HG03139 (cell line): ENCODE measurements at regions not wholly inside any gene's neighbourhood (a gene's known extent, or its start where the extent isn't known, plus 50 kb on each side); places are given as distances from the start of the nearest gene placed in this dataset.
"Not testable (repeated sequence)": the region's sequence is repeated elsewhere in the genome, so short reads cannot be mapped to it uniquely, and the experiment has no call there.

Source experiments
- ATAC-seq: cut with Tn5 transposase; IDR thresholded peaks from one replicate; pipeline ENCODE4 v1.9.1; 2021; ENCODE audit not compliant: unreplicated experiment

DNA sequence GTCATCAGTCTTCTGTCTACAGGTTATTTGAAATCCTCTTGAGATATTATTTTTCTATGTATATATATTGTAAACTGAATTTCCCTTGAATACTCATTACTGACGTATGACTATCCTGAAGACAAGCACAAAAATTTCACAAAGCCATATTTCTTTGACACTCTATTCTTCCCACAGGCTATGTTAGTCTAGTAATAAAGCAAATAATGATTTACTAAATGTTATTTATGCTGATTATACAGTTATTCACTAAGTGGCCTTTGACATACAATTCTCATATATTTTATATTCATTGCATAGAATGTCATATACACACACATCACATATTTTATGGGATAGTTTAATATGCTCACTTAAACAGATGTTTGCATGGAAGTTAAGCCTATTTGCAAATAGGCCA lies 793.0 kb upstream of the GRAMD2B start:
- no peak for ATAC-seq

DNA sequence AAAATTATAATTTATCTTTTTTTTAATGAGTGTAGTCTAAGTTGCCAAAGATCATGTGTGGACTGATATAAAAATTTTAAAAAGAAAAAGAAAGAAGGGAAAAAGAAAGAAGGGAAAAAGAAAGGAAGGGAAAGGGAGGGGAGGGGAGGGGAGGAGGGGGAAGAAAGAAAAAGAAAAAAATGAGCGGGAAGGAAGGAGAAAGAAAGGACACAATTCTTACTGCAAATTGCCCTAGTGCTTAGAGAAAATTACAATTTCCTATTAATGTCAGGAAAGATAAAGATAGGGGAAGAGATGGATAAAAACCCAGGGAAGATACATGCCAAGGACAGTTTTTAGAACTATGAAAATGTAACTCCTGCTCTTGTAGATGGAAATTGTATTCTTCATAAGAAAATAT lies 789.7 kb upstream of the GRAMD2B start:
- no peak for ATAC-seq

DNA sequence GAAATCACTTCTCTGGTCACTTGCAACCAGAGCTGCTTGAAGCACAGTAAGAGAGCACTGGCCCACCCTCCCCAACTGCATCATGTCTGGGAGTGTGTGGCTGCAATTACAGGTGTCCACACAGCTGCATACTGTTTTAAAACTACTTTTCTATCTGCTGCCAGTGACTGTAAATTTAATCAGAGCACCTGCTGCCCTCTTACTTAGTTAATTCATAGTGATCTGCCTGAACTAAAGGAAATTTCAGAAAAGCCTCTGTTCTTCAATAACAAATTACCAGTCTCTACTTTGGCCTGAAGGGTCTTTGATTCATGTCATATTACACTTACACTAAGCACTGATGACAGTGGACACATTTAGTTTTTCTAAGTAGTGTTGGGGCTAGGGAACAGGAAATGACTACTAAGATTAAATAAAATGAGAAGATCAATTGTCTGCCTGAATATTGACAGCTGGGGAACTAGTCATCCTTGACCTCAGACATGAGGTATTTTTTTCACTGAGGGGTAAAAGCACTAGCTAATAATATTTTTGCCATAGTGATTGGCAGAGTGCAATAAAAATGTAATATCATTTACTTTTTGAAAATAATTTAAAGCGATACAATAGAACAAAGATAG lies 788.9 kb upstream of the GRAMD2B start:
- no peak for ATAC-seq

DNA sequence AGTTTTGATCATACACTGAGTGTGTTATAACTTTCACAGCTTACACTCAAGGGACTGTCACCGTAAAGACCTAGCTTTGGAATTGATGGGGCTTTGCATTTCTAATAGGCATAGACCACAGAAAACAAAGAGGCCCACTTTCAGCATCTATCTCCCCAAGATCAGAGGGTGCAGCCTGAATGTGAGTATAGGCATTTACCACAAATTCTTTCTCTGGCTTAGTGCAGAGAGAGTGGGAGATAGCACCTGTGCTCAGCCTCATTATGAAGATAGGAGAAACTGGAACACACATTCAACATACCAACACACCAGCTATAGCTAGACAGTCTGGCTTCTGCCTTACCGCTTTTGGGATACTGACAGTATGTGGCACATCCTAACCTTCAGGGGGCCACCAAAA lies 783.4 kb upstream of the GRAMD2B start:
- no peak for ATAC-seq

DNA sequence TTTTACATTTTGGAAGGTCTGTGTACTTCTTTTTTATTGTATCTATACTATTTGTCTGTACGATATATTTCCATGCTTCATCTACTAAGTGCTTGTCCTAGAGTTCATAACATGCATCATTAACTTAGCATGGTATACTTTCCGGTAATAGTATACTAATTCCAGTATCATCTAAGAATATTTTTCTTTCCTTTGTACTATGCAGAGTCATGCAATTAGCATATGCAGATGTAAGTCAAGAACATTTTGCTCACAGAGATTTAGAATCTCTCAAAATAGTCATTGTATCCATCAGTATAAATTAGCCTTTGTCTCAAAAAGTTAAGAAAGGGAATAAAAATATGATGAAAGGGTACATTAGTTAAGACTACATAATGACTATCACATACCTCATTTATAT lies 770.4 kb upstream of the GRAMD2B start:
- ATAC-seq: no peak

GRCh38 chr5:125654392-125654791 lies 768.8 kb upstream of the GRAMD2B start:
- no peak for ATAC-seq

- ATAC-seq: no peak
Measured at GRCh38 chr5:125655156-125655555, 768.1 kb upstream of the GRAMD2B start.

- no peak for ATAC-seq
Measured at GRCh38 chr5:125657936-125658335, 765.3 kb upstream of the GRAMD2B start.

DNA sequence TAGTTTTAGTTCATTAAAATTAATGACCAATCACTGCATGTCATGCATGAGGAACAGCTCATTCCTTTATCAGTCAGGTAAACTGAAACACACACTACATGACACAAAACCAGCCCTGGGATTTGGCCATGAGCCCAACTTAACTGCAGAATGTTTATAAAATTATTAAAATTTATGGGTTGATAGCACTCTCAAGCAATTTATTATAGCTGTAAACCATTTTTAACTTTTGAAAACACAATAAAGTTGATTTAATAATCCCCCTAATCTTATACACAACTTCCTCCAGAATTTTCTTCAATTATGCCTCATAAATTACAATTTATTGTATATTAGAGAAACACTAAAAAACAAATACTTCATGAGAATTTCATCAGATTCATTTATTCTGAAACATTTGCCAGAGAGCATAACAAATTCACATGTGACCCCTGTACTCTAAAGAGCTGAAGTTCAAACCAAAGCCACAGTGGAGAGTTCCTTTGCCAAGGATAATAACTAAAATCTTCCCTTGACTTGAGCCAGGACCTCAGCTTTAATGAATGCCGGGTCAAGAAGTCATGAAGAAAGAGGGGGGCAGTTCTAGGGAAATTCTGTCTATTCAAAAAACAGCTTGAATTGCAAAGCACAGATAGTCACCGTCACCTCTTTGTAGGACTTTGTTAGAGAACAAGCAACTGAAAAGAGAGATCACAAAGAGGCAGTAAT lies 763.7 kb upstream of the GRAMD2B start:
- no peak for ATAC-seq

DNA sequence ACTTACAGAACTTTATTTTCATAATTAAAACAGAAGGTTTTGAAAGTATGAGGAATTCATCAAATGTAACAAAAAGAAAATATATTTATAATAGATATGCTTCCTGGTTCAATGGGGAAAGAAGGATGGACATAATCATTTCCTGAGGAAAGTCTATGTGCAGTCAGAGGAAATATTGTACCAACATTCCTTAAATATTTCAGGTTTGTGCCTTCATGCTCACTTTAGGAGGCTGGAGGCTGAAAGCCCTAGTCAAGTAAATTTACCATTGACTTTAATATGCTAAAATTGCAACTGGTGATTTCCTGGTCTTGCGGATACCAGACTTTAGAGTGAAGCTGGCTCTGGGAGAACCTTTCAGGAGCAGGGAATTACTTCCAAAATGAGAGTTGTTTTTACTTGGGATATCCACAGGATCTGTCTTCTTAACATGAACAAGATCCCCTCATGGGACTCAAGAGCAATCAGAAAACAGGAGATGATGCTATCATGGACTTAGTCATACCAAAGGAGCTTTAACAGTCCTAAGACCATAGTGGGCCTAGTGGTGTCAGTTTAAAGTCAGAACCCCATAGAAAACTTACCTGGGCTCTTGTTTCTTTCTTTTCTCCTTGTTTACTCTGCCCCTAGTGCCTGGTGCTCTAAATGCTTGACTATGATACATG lies 762.8 kb upstream of the GRAMD2B start:
- ATAC-seq: no peak

GRCh38 chr5:125661584-125661983 lies 761.6 kb upstream of the GRAMD2B start:
- no peak for ATAC-seq

- no peak for ATAC-seq
Measured at GRCh38 chr5:125668884-125669283, 754.3 kb upstream of the GRAMD2B start.

DNA sequence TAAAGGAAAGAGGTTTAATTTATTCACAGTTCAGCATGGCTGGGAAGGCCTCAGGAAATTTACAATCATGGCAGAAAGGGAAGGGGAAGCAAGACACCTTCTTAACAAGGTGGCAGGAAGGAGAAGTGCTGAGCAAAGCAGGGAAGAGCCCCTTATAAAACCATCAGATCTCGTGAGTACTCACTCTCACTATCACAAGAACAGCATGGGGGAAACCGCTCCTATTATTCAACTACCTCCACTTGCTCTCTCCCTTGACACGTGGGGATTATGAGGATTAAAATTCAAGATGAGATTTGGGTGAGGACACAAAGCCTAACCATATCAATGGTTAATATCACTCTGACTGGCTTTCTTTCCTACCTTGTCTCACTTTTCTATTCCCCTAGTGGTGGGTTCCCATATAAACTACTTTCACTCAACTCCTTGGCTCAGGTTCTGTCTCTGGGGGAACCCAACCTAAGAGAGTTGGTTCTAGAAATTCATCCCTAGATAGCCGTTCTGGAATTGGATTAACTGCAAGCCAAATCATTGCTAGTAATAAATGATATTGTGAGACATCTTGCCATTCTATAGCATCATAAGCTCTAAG lies 749.8 kb upstream of the GRAMD2B start:
- no peak for ATAC-seq

DNA sequence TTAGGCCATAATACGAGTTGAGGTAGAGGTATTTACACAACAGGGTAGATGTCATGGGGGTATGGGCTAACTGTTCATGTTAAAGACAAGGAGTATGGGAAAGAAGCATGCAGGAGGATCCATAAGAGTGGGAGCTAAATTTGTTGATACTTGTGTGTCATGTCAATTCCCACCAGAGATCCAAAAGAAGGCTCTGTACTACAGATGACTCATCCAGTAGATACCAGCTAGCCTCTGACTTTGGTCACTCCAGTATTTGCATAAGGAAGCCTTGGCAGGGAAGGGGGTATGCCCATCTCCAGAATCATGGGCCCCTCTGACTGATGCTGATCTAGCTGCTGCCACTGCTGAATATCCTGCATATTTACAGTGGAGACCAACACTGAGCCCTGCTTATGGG lies 743.7 kb upstream of the GRAMD2B start:
- no peak for ATAC-seq

- ATAC-seq: no peak
Measured at GRCh38 chr5:125683669-125684068, 739.5 kb upstream of the GRAMD2B start.

DNA sequence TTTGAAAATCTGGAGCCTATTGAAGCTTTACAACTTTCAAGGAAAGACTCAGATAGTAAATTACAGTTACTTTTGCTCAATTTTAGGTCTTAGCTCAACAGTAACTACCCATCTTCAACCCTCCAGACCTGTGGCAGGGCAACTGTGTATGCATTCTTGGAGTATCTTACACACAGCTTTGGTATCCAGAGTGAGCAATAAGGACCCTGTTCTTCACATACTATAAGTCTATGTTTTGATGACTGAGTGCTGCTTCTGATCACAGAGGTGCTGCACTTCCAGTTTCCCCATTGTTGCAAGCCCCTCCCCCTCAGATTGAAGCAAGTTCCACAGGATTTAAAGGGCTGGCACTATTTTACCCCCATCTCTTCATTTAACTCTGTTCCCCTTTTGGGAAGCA lies 737.4 kb upstream of the GRAMD2B start:
- ATAC-seq: no peak

DNA sequence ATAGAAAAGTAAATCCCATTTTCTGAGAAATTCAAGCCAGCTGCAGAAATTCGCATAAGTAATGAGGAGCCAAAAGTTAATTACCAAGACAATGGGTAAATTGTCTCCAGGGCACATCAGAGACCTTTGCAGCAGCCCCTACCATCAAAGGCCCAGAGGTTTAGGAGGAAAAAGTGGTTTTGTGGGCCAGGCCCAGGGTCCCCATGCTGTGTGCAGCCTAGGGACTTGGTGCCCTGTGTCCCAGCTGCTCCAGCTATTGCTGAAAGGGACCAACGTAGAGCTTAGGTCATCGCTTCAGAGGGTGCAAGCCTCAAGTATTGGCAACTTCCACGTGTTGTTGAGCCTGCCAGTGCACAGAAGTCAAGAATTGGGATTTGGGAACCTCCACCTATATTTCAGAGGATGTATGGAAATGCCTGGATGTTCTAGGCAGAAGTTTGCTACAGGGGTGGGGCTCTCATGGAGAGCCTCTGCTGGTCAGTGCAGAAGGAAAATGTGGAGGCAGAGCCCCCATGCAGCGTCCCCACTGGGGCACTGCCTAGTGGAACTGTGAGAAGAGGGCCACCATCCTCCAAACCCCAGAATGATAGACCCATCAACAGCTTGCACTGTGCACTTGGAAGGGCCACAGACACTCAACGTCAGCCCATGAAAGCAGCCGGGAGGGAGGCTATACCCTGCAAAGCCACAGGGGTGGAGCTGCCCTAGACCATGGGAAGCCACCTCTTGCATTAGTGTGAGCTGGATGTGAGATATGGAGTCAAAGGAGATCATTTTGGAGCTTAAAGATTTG lies 731.3 kb upstream of the GRAMD2B start:
- ATAC-seq: not testable (repeated sequence)

DNA sequence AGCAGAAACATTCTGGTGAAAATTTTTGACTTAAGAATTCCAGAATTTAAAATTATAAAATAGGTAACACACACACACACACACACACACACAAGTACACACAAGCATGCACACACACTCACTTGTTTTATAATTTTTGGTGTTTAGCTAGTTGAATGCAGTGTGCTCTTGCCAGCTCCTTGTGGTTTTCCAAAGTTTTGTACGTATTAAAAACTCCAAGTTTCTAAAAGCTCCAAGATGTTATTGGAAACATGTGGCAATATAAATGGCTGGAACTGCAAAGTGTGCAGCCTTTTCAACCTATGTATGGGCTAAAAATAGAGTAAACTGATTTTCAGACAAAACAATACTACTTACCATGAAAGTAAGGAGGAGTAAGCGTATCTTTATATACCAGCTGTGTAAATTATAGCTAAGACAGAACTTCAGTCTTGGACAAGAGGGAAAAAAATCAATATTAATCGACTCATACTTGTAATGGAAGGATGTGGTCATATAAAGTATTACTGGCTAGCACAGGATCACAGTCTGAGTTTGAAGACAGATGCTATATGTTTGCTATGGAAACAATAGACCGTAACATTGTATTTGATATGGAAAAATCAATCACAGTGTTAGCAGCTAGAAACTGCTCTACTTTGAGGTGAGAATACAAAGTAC lies 727.1 kb upstream of the GRAMD2B start:
- ATAC-seq: no peak

DNA sequence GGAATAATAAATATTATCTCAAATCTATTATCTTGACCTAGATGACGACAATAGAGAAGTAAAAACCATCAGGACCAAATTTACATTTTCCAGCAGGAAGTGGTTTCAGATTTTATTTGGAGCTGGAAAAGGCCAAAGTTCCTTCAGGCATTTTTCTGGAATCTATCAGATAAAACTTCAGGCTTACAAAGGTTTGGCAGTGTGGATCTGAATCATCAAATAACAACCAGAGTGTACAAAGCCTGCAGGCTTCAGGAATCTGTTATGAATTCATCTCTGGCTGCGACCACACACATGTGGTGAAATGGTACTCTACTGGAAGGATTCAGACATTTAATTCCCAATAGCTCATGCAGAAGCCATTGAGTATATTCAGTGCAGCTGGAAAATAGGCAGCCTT lies 726.4 kb upstream of the GRAMD2B start:
- ATAC-seq: no peak

DNA sequence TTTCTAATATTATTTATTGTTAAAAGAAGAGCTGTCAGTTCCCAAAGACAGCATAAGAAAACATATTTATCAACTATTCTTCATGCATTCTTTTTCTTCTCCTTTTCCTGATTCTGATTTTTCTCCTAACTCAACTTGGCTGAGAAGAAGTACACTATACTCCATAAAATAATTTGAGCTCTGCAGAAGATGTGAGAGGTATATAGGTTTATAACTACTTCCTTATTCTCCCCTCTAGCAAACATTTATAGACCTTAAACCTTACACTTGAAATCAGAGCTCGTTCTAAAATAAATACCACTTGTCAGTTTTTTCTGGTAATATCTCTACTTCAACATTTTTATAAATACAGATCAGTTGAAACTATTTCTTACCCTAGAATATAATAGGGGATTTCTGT lies 724.8 kb upstream of the GRAMD2B start:
- no peak for ATAC-seq

DNA sequence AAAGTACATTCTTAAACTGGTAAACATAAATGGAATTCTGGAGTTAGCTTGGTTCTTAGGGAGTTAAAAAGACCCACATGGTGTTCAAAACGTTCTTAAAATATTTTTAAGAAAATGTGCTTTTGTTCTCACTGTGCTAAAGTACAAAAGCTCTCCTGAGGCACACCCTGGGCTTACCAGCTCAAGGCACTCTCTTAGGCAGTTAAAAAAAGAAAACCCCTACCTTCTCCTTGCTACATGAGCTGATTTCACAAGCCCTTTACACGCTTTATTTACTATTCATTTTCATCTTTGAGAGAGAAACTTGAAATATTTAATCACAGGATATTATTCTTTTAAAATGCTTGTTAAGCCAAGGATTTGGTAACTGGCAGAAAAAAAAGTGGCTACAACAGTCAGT lies 723.3 kb upstream of the GRAMD2B start:
- ATAC-seq: no peak
